Sciatic nerve (tissue), 2 donors: ENCODE measurements at regions not wholly inside any gene's neighbourhood (a gene's known extent, or its start where the extent isn't known, plus 50 kb on each side); places are given as distances from the start of the nearest gene placed in this dataset.
"Not testable (repeated sequence)": the region's sequence is repeated elsewhere in the genome, so short reads cannot be mapped to it uniquely, and the experiment has no call there.

ENCODE experiments used
- ATAC-seq: fragments of 200-7000 bp; cut with Tn5 transposase; one replicate; pipeline ENCODE4 v1.9.1; 2020; ENCODE audit warnings: mild to moderate bottlenecking, moderate library complexity
- DNase-seq: peaks from one replicate; pipeline ENCODE4 v3.0.0-alpha.2; 2020; ENCODE audit warnings: low spot score
- intact Hi-C: fragments of 100-400 bp; cut with DNase I; formaldehyde crosslinking; loops from one replicate; pipeline ENCODE4 v1.14.2; 2022
- donor health status: DM: no; HTN: no; CAD: no.
- donor health status: DM: no; HTN: no; CAD: no.

DNA sequence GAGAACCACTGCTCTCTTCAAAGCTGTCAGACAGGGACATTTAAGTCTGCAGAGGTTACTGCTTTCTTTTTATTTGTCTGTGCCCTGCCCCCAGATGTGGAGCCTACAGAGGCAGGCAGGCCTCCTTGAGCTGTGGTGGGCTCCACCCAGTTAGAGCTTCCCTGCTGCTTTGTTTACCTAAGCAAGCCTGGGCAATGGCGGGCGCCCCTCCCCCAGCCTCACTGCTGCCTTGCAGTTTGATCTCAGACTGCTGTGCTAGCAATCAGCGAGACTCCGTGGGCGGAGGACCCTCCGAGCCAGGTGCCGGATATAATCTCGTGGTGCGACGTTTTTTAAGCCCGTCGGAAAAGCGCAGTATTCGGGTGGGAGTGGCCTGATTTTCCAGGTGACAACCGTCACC lies 150.8 kb downstream of the FAM170A start:
- DNase-seq, ATAC-seq, intact Hi-C loops: not testable (repeated sequence)

- no peak for ATAC-seq
- intact Hi-C loops = no loop called here
- no peak for DNase-seq
These were observed 155.7 kb downstream of the FAM170A start for GRCh38 chr5:119785057-119785456.

- no peak for DNase-seq
- ATAC-seq = no peak
- intact Hi-C loops = no loop called here
These were observed 160.2 kb downstream of the FAM170A start for GRCh38 chr5:119789406-119790117.

DNA sequence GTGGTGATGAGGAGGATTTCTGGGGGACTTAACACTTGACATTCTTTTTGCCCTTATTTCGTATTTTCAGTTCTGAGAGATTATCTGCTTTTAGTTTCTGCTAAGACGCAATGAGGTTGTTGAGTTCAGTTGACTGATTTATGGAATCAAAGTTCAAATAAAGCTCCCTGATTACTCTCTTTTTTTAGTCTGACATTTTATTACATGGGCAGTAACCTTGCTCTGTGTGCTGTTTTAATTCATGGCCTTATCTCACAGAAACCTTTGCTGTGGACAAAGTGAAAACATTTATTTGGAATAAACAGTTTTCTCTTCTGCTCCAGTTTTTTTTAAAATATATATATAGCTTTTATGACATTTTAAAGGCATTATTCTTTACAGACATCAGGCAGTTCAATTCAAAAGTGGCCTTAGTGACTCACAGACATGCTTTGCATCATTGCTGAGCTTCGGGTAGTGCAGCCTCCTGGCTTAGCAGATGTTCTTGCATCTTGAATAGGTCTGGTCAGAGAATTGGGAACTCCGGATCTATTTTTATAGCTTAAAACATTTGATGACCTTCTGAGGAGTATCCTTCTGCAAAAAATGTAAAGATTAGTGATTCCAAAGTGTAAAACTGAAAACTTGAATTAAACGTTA lies 162.9 kb downstream of the FAM170A start:
- intact Hi-C loops = no loop called here
- ATAC-seq (no peak), DNase-seq (no peak)

DNA sequence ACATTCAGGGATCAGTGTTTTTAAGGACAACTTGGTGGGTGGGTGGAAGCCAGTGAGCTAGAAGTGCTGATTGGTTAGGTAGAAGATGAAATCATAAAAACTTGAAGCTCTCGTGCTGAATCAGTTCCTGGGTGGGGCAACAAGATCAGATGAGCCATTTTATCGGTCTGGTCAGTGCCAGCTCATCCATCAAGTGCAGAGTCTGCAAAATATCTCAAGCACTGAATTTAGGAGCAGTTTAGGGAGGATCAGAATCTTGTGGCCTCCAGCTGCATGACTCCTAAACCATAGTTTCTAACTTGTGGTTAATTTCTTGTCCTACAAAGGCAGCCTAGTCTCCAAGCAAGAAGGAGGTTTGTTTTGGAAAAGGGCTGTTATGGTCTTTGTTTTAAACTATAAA lies 166.4 kb downstream of the FAM170A start:
- intact Hi-C loops = no loop called here
- DNase-seq = no peak
- ATAC-seq = no peak

- no peak for ATAC-seq
- DNase-seq = no peak
- intact Hi-C loops = no loop called here
These were observed 172.2 kb downstream of the FAM170A start for GRCh38 chr5:119801570-119801969.

DNA sequence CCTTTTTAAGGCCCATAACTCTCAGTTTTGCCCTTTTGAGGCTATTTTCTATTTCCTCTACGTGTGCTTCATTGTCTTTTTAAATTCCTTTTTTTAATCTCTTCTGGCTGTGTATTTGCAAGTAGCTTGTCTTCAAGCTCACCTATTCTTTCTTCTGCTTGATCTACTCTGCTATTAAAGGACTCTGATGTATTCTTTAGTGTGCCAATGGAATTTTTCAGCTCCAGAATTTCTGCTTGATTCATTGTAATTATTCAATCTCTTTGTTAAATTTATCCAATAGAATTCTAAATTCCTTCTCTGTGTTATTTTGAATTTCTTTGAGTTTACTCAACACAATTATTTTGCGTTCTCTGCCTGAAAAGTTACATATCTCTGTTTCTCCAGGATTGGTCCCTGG lies 178.7 kb downstream of the FAM170A start:
- ATAC-seq (no peak), DNase-seq (no peak)
- intact Hi-C loops = no loop called here

- no peak for ATAC-seq
- DNase-seq = no peak
- intact Hi-C loops = no loop called here
These were observed 179.1 kb downstream of the FAM170A start for GRCh38 chr5:119808474-119808873.

- ATAC-seq = no peak
- DNase-seq = no peak
These were observed 180.9 kb downstream of the FAM170A start for GRCh38 chr5:119810217-119810616.

GRCh38 chr5:119811458-119811857 lies 182.1 kb downstream of the FAM170A start:
- intact Hi-C loops = no loop called here
- ATAC-seq (no peak), DNase-seq (no peak)

More at GRCh38 chr5:119810217-119810616, 180.9 kb downstream of the FAM170A start:
- intact Hi-C loops = no loop called here

GRCh38 chr5:119814655-119815054 lies 185.3 kb downstream of the FAM170A start:
- ATAC-seq (no peak), DNase-seq (no peak)
- intact Hi-C loops = no loop called here

DNA sequence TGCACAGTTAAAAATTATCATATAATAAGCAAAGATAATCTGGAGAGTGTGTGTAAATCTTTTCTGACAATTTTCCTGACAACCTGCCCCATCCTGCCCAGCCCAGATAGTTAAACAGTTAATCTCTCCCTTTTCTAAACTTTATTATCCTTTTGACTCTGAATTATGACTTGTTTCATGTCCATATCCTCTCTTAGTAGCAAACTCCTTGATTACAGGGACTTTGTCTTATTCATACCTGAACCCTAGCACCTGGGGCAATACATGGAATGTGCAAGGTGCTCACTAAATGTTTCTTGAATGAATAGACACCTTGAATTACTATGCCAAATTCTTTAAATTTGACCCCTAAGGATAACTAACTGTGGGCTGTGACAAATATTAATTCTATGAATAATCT lies 186.7 kb downstream of the FAM170A start:
- ATAC-seq (no peak), DNase-seq (no peak)
- intact Hi-C loops = no loop called here

GRCh38 chr5:119820016-119820415 lies 190.7 kb downstream of the FAM170A start:
- ATAC-seq (no peak), DNase-seq (no peak)
- intact Hi-C loops = no loop called here

- intact Hi-C loops = no loop called here
- ATAC-seq = no peak
- no peak for DNase-seq
These were observed 191.2 kb downstream of the FAM170A start for GRCh38 chr5:119820608-119821007.

DNA sequence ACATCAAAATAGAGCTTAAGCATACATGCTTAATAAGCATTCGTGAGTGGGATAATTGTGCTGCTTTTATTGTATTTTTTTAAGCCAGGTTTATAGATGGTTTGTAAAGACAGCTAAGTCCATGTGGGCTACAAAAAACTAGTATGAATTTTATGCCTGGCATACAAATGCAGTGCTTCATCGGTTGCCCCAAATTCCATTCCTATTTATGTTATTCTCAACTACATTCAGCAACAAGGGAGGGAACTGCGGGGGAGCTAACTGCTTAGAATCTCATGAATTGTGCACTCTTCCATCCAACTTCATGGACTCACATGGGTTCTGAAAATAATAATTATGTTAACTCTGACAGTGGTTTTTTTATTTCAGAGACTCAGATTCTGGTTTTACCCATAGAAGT lies 199.2 kb downstream of the FAM170A start:
- no peak for DNase-seq
- intact Hi-C loops = no loop called here
- ATAC-seq = no peak

DNA sequence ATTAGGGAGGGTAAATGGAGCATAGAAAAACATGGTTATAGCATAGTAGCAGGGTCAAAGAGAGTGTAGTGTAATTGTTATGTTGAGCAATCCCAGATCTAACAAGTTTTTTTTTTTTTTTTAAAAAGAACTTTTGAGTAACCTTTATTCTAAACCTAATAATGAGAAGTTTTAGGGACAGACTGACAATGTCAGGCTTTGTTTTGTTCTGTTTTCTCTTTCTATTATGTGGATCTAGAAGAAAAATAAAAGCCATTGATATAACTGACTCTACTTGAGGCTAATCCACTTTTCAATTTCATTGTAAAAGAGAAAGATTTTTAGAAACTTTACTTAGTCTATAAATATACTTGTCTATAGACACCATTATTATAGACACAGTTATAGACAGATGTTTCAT lies 200.0 kb downstream of the FAM170A start:
- intact Hi-C loops = no loop called here
- DNase-seq = no peak
- no peak for ATAC-seq

GRCh38 chr5:119833176-119833575 lies 203.8 kb downstream of the FAM170A start:
- ATAC-seq = no peak
- no peak for DNase-seq
- intact Hi-C loops = no loop called here

- intact Hi-C loops = no loop called here
- no peak for DNase-seq
- ATAC-seq = no peak
These were observed 210.8 kb downstream of the FAM170A start for GRCh38 chr5:119840175-119840574.

DNA sequence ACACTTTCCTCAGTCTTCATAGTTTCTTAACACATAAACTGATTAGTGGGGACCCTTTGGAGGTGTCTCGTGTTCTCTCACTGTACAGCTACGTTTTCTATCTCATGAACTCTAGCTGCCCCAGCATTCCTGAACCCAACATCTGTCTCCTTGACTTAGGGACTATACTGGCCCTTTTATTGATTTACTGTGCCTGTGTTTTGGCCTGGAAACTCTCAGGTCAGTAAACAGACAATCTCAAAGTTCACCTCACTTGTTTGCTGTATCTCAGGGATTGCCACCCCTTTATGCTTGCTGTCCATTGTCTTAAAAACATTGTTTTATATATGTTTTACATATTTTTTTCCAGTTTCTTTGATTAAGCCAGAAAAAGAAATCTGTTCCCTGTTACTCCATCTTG lies 222.8 kb downstream of the FAM170A start:
- ATAC-seq = no peak
- no peak for DNase-seq
- intact Hi-C loops = no loop called here

- DNase-seq (no peak), ATAC-seq (no peak)
- intact Hi-C loops = no loop called here
These were observed 231.1 kb downstream of the FAM170A start for GRCh38 chr5:119860463-119860862.

DNA sequence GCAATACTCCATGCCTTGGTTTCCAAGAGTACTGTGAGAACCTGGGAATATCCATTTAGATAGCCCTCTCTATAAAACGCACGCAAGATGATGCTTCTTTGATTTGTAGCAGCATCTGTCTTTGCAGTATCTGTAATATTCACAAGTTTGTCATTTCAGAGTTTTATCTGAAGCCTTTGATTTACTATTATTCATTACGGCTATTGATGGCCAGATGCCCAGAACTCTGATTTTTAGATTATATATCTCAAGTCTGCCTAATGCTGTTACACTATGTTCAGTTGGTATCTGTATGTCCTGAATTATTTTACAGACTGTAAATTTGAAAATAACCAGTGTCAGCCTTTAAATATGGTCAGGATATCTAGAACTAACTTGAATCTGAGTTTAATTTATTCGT lies 233.3 kb downstream of the FAM170A start:
- no peak for ATAC-seq
- intact Hi-C loops = no loop called here
- no peak for DNase-seq
